MM.1S (cell line): ENCODE measurements at regions not wholly inside any gene's neighbourhood (a gene's known extent, or its start where the extent isn't known, plus 50 kb on each side); places are given as distances from the start of the nearest gene placed in this dataset.

Experiments used
- DNase-seq: peaks from one replicate; pipeline ENCODE4 v3.0.0-alpha.2; 2015
- H2AFZ ChIP-seq: fragments of 300-600 bp; sonication (generic); 2 replicates; pipeline ENCODE4 v1.6.0; 2016; ENCODE audit warnings: antibody characterized with exemption, low read length
- H3F3A ChIP-seq: fragments of 300-600 bp; sonication (generic); 2 replicates; pipeline ENCODE4 v1.6.1; 2016; ENCODE audit warnings: mild to moderate bottlenecking, antibody characterized with exemption, low read length, moderate library complexity, mixed read lengths; ENCODE audit not compliant: insufficient read depth
- H3K27ac ChIP-seq: fragments of 300-600 bp; sonication (generic); 2 replicates; pipeline ENCODE4 v1.5.1; 2016; ENCODE audit warnings: mild to moderate bottlenecking, low read length
- H3K27me3 ChIP-seq: fragments of 300-600 bp; sonication (generic); replicated peaks from 2 replicates; pipeline ENCODE4 v1.6.0; 2016; ENCODE audit warnings: low read length; ENCODE audit not compliant: insufficient read depth
- H3K36me3 ChIP-seq: fragments of 300-600 bp; sonication (generic); replicated peaks from 2 replicates; pipeline ENCODE4 v1.6.1; 2016; ENCODE audit warnings: mild to moderate bottlenecking, low read length, mixed read lengths; ENCODE audit not compliant: insufficient read depth
- H3K4me1 ChIP-seq: fragments of 300-600 bp; sonication (generic); 2 replicates; pipeline ENCODE4 v1.6.1; 2016; ENCODE audit warnings: low read length, mixed read lengths
- H3K4me2 ChIP-seq: fragments of 300-600 bp; sonication (generic); 2 replicates; pipeline ENCODE4 v1.6.0; 2016; ENCODE audit warnings: low read depth, low read length
- H3K4me3 ChIP-seq: fragments of 300-600 bp; sonication (generic); 2 replicates; pipeline ENCODE4 v1.5.1; 2016; ENCODE audit warnings: low read length, mixed read lengths
- H3K79me2 ChIP-seq: fragments of 300-600 bp; sonication (generic); 2 replicates; pipeline ENCODE4 v1.6.1; 2016; ENCODE audit warnings: mixed run types, low read length, mixed read lengths
- H3K9ac ChIP-seq: fragments of 300-600 bp; sonication (generic); 2 replicates; pipeline ENCODE4 v1.6.1; 2016; ENCODE audit warnings: low read length, mixed read lengths
- H3K9me2 ChIP-seq: fragments of 300-600 bp; sonication (generic); replicated peaks from 2 replicates; pipeline ENCODE4 v1.6.1; 2016; ENCODE audit warnings: mild to moderate bottlenecking, low read length, mixed read lengths; ENCODE audit not compliant: insufficient read depth
- H3K9me3 ChIP-seq: fragments of 300-600 bp; sonication (generic); replicated peaks from 2 replicates; pipeline ENCODE4 v1.6.1; 2016; ENCODE audit warnings: mild to moderate bottlenecking, low read length, mixed read lengths; ENCODE audit not compliant: insufficient read depth
- H4K20me1 ChIP-seq: fragments of 300-600 bp; sonication (generic); 2 replicates; pipeline ENCODE4 v1.6.1; 2016; ENCODE audit warnings: mild to moderate bottlenecking, low read length, moderate library complexity, mixed read lengths; ENCODE audit not compliant: insufficient read depth
- CTCF ChIP-seq: fragments of 300-600 bp; sonication (generic); IDR thresholded peaks from 2 replicates; pipeline ENCODE4 v1.5.1; 2016; ENCODE audit warnings: antibody characterized with exemption, low read length, mixed read lengths
- EZH2 ChIP-seq: fragments of 300-600 bp; sonication (generic); optimal IDR thresholded peaks from 2 replicates; pipeline ENCODE3; 2017; ENCODE audit warnings: low read depth, mild to moderate bottlenecking, antibody characterized with exemption, low read length, mixed read lengths
- EZH2phosphoT487 ChIP-seq: fragments of 300-600 bp; sonication (generic); IDR thresholded peaks from 2 replicates; pipeline ENCODE4 v1.6.1; 2018; ENCODE audit warnings: antibody characterized with exemption, low read length

GRCh38 chr6:33967966-33968724 lies 164.3 kb upstream of the MLN start:
- Histone ChIP-seq H3K9me3 (no peaks in the 10 kb centered on the region), H3K27ac (no peak overlapping the region), H3K4me1 (no peaks in the 10 kb centered on the region), H3K9ac (no peak overlapping the region), H3K9me2 (no peaks in the 10 kb centered on the region), H4K20me1 (no peaks in the 10 kb centered on the region), H3F3A (no peaks in the 10 kb centered on the region), H3K4me2 (no peak overlapping the region), H3K79me2 (no peaks in the 10 kb centered on the region), H2AFZ (no peak overlapping the region), H3K4me3 (no peak overlapping the region), H3K36me3 (no peaks in the 10 kb centered on the region), H3K27me3 (peaks cover 51% of the 10 kb centered on the region)
- DNase-seq = no peak
- TF ChIP-seq EZH2 = no peak
- TF ChIP-seq EZH2phosphoT487 = no peak
- 0 out of 2 replicates have a peak, but pooled peaks have one; percentile 1 for TF ChIP-seq CTCF

DNA sequence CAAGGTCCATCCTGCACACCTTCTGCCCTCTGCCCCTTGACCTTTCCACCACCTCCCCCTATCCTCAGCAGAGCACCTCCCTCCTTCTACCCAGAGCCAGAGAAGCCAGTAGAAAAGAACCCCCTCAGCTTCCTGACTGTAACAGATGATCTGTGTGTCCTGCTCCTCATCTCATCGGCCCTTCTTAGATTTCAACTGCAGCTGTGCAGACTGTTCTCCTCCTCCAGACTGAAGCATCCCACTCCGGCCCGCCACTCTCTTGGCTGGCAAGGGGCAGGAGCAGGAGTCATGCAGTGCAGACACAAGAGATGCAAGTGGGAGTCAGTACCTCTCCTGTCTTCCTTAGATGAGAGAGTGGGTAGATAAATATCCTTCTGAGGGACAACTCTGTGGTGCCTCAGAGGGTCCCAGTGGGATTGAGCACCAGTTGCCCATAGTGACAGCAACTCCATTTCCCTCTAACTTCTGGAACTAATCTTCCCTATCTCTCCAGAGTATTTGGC lies 163.5 kb upstream of the MLN start:
- H3K4me2 ChIP-seq = no peak overlapping the region

DNA sequence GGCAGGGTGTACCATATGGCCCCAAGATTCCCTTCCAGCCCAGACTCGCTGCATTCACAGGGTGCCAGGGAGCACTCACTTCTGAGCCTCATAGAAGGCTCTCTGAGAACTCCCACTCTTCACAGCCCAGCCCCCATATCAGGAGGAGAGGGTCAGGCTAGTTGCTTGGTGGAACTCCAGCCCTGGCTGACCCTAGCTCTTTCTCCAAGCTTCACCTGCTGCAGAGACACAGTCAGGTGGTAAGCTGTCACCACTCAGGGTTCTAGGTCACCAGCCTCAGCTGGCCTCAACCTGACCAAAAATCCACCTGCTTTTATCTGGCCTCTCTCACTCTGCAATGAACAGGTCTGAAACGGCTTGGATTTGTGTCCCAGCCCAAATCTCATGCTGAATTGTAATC lies 162.7 kb upstream of the MLN start:
- Histone ChIP-seq H3F3A (no peaks in the 10 kb centered on the region), H3K27ac (no peak overlapping the region), H3K36me3 (no peaks in the 10 kb centered on the region), H3K9me2 (no peaks in the 10 kb centered on the region), H3K9ac (no peak overlapping the region), H3K9me3 (no peaks in the 10 kb centered on the region), H3K27me3 (peaks cover 44% of the 10 kb centered on the region), H2AFZ (no peak overlapping the region), H3K4me3 (no peak overlapping the region), H3K4me1 (no peaks in the 10 kb centered on the region), H3K79me2 (no peaks in the 10 kb centered on the region), H4K20me1 (no peaks in the 10 kb centered on the region), H3K4me2 (no peak overlapping the region)
- no peak for TF ChIP-seq EZH2
- TF ChIP-seq CTCF = no peak
- no peak for TF ChIP-seq EZH2phosphoT487
- DNase-seq = no peak

More for the DNA sequence above, 163.5 kb upstream of the MLN start:
- TF ChIP-seq CTCF (no peak), EZH2 (no peak), EZH2phosphoT487 (no peak)
- Histone ChIP-seq H3K27ac (no peak overlapping the region), H3K9ac (no peak overlapping the region), H3K4me1 (no peaks in the 10 kb centered on the region), H3K4me3 (no peak overlapping the region), H3F3A (no peaks in the 10 kb centered on the region), H3K9me2 (no peaks in the 10 kb centered on the region), H3K79me2 (no peaks in the 10 kb centered on the region), H3K36me3 (no peaks in the 10 kb centered on the region), H3K9me3 (no peaks in the 10 kb centered on the region), H2AFZ (no peak overlapping the region), H3K27me3 (peaks cover 44% of the 10 kb centered on the region), H4K20me1 (no peaks in the 10 kb centered on the region)
- DNase-seq = no peak
